ENCODE measurements at regions not wholly inside any gene's neighbourhood (a gene's known extent, or its start where the extent isn't known, plus 50 kb on each side); places are given as distances from the start of the nearest gene placed in this dataset.

DNA sequence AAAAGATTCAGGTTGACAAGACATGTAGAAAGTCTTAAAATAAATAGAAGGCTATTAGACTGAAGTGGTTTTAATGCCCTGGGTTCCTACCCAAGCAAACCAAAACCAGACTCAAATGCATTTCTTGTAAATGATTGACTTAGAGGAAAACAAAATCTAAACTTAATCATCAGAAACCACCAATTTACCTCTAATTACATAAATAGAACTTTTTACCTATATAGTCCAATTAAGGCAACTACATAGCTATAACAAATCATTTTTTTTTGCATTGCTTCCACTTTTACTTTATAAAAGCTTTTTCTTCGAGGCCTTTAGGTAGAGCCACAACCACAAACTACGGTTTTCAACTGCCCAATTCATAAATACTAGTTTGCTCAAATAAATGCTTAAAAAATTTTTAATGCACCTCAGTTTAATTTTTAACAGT, 231.3 kb upstream of the ARHGEF26 start:
- TF ChIP-seq CTCF (IDR thresholded peaks at IDR 0.05) (no peak), POLR2AphosphoS5 (IDR thresholded peaks at IDR 0.05; ENCODE audit: low read depth, low read length) (no peak), TCF7L2 (IDR thresholded peaks at IDR 0.05; ENCODE audit: low read depth, low read length) (no peak)
- TF ChIP-seq, protein P1, sequence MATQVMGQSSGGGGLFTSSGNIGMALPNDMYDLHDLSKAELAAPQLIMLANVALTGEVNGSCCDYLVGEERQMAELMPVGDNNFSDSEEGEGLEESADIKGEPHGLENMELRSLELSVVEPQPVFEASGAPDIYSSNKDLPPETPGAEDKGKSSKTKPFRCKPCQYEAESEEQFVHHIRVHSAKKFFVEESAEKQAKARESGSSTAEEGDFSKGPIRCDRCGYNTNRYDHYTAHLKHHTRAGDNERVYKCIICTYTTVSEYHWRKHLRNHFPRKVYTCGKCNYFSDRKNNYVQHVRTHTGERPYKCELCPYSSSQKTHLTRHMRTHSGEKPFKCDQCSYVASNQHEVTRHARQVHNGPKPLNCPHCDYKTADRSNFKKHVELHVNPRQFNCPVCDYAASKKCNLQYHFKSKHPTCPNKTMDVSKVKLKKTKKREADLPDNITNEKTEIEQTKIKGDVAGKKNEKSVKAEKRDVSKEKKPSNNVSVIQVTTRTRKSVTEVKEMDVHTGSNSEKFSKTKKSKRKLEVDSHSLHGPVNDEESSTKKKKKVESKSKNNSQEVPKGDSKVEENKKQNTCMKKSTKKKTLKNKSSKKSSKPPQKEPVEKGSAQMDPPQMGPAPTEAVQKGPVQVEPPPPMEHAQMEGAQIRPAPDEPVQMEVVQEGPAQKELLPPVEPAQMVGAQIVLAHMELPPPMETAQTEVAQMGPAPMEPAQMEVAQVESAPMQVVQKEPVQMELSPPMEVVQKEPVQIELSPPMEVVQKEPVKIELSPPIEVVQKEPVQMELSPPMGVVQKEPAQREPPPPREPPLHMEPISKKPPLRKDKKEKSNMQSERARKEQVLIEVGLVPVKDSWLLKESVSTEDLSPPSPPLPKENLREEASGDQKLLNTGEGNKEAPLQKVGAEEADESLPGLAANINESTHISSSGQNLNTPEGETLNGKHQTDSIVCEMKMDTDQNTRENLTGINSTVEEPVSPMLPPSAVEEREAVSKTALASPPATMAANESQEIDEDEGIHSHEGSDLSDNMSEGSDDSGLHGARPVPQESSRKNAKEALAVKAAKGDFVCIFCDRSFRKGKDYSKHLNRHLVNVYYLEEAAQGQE (IDR thresholded peaks at IDR 0.05; ENCODE audit: insufficient read depth in 1 of 2, low read depth in 2 of 2, low read length in 1 of 2), result no peak

Measured in Panc1 (cell line).